HG02981 (cell line): ENCODE measurements at regions not wholly inside any gene's neighbourhood (a gene's known extent, or its start where the extent isn't known, plus 50 kb on each side); places are given as distances from the start of the nearest gene placed in this dataset.
"Not testable (repeated sequence)": the region's sequence is repeated elsewhere in the genome, so short reads cannot be mapped to it uniquely, and the experiment has no call there.

Experiments
- ATAC-seq: cut with Tn5 transposase; IDR thresholded peaks from one replicate; pipeline ENCODE4 v1.9.1; 2021; ENCODE audit warnings: mild to moderate bottlenecking, moderate library complexity; ENCODE audit not compliant: unreplicated experiment

GRCh38 chr17:33987162-33987561, 267.9 kb upstream of the CCL2 start:
- no peak for ATAC-seq

- no peak for ATAC-seq
These were observed 265.5 kb upstream of the CCL2 start for GRCh38 chr17:33989361-33990148.

- ATAC-seq: no peak
These were observed 264.0 kb upstream of the CCL2 start for GRCh38 chr17:33990943-33991706.

- ATAC-seq: no peak
These were observed 263.0 kb upstream of the CCL2 start for GRCh38 chr17:33992113-33992512.

GRCh38 chr17:34000639-34001038, 254.4 kb upstream of the CCL2 start:
- ATAC-seq: no peak

- no peak for ATAC-seq
These were observed 253.8 kb upstream of the CCL2 start for GRCh38 chr17:34001246-34001645.

GRCh38 chr17:34006126-34006525, 249.0 kb upstream of the CCL2 start:
- ATAC-seq: no peak

- ATAC-seq: no peak
These were observed 247.0 kb upstream of the CCL2 start for GRCh38 chr17:34008125-34008524.

- no peak for ATAC-seq
These were observed 245.2 kb upstream of the CCL2 start for GRCh38 chr17:34009912-34010311.

- ATAC-seq: no peak
These were observed 244.6 kb upstream of the CCL2 start for GRCh38 chr17:34010534-34010933.

GRCh38 chr17:34011599-34011998, 243.5 kb upstream of the CCL2 start:
- ATAC-seq: no peak

- no peak for ATAC-seq
These were observed 242.2 kb upstream of the CCL2 start for GRCh38 chr17:34012709-34013375.

- ATAC-seq: no peak
These were observed 239.8 kb upstream of the CCL2 start for GRCh38 chr17:34015253-34015652.

GRCh38 chr17:34024386-34024785, 230.7 kb upstream of the CCL2 start:
- no peak for ATAC-seq

- ATAC-seq: no peak
These were observed 230.1 kb upstream of the CCL2 start for GRCh38 chr17:34024806-34025551.

- ATAC-seq: not testable (repeated sequence)
These were observed 224.5 kb upstream of the CCL2 start for GRCh38 chr17:34030601-34031000.

- ATAC-seq: not testable (repeated sequence)
These were observed 222.8 kb upstream of the CCL2 start for GRCh38 chr17:34032305-34032704.

- not testable (repeated sequence) for ATAC-seq
These were observed 216.3 kb upstream of the CCL2 start for GRCh38 chr17:34038786-34039185.

- ATAC-seq: not testable (repeated sequence)
These were observed 215.9 kb upstream of the CCL2 start for GRCh38 chr17:34039213-34039612.

- ATAC-seq: not testable (repeated sequence)
These were observed 215.1 kb upstream of the CCL2 start for GRCh38 chr17:34039759-34040555.
